Thyroid gland (tissue), 4 donors: ENCODE measurements at regions not wholly inside any gene's neighbourhood (a gene's known extent, or its start where the extent isn't known, plus 50 kb on each side); places are given as distances from the start of the nearest gene placed in this dataset.

Experiments used
- POLR2A ChIP-seq, 2 donors: fragments of 450-650 bp; IDR thresholded peaks; one replicate each; pipeline ENCODE4 v1.6.1; 2017; ENCODE audit warnings: antibody characterized with exemption in 2 of 2, mild to moderate bottlenecking in 2 of 2, moderate library complexity in 1 of 2
- TF ChIP-seq, protein P1 (sequence below), 6 experiments: fragments of 200-600 bp in 3 of 6; fragments of 450-650 bp in 3 of 6; sonication (generic) in 3 of 6; IDR thresholded peaks; one replicate each; pipeline ENCODE4 v1.5.1; 2016 to 2019; ENCODE audit warnings: antibody characterized with exemption in 6 of 6, mild to moderate bottlenecking in 2 of 6, inconsistent platforms in 1 of 6, moderate library complexity in 1 of 6

- TF ChIP-seq POLR2A (IDR thresholded peaks at IDR 0.05) = no peak
- TF ChIP-seq, protein P1, sequence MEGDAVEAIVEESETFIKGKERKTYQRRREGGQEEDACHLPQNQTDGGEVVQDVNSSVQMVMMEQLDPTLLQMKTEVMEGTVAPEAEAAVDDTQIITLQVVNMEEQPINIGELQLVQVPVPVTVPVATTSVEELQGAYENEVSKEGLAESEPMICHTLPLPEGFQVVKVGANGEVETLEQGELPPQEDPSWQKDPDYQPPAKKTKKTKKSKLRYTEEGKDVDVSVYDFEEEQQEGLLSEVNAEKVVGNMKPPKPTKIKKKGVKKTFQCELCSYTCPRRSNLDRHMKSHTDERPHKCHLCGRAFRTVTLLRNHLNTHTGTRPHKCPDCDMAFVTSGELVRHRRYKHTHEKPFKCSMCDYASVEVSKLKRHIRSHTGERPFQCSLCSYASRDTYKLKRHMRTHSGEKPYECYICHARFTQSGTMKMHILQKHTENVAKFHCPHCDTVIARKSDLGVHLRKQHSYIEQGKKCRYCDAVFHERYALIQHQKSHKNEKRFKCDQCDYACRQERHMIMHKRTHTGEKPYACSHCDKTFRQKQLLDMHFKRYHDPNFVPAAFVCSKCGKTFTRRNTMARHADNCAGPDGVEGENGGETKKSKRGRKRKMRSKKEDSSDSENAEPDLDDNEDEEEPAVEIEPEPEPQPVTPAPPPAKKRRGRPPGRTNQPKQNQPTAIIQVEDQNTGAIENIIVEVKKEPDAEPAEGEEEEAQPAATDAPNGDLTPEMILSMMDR (IDR thresholded peaks at IDR 0.05) = no peak
Measured at GRCh38 chr7:112926018-112926417, 135.8 kb upstream of the TMEM168 start.
